OCI-LY1 (cell line): ENCODE measurements at regions not wholly inside any gene's neighbourhood (a gene's known extent, or its start where the extent isn't known, plus 50 kb on each side); places are given as distances from the start of the nearest gene placed in this dataset.

ENCODE experiments used
- EZH2 ChIP-seq: fragments of 200-600 bp; sonication (generic), shearing (Covaris generic); IDR thresholded peaks from 2 replicates; pipeline ENCODE4 v1.8.0; 2017; ENCODE audit warnings: borderline replicate concordance, mixed run types, mild to moderate bottlenecking, antibody characterized with exemption, low read length, moderate library complexity, mixed read lengths
- TF ChIP-seq, protein P1 (sequence below): fragments of 200-600 bp; sonication (generic), shearing (Covaris generic); IDR thresholded peaks from 2 replicates; pipeline ENCODE4 v1.5.1; 2017; ENCODE audit warnings: mild to moderate bottlenecking, antibody characterized with exemption, low read length, moderate library complexity, mixed read lengths

DNA sequence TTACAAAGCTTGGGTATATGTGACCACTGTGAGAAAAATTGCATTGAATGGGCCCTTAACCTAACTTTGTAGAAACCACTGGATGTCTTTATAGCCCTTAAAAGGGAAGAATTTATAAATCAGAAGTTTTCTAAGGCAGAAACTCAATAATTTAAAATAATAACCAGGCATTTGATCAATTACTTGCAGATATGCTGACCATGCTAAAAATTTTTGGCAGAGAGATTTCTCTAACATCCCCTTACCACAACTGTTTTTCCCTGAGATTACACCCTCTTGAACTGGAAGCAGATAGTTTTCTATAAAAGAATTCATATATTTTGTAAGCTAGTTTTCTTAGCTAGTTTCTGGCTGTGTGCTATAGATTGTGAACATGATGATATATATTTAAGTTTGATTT, 428.3 kb downstream of the KIF4B start:
- TF ChIP-seq, protein P1, sequence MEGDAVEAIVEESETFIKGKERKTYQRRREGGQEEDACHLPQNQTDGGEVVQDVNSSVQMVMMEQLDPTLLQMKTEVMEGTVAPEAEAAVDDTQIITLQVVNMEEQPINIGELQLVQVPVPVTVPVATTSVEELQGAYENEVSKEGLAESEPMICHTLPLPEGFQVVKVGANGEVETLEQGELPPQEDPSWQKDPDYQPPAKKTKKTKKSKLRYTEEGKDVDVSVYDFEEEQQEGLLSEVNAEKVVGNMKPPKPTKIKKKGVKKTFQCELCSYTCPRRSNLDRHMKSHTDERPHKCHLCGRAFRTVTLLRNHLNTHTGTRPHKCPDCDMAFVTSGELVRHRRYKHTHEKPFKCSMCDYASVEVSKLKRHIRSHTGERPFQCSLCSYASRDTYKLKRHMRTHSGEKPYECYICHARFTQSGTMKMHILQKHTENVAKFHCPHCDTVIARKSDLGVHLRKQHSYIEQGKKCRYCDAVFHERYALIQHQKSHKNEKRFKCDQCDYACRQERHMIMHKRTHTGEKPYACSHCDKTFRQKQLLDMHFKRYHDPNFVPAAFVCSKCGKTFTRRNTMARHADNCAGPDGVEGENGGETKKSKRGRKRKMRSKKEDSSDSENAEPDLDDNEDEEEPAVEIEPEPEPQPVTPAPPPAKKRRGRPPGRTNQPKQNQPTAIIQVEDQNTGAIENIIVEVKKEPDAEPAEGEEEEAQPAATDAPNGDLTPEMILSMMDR = no peak
- TF ChIP-seq EZH2 = no peak
